Mesendoderm (in vitro differentiated cells): ENCODE measurements at regions not wholly inside any gene's neighbourhood (a gene's known extent, or its start where the extent isn't known, plus 50 kb on each side); places are given as distances from the start of the nearest gene placed in this dataset.

ENCODE experiments used
- DNase-seq: peaks from one replicate; pipeline ENCODE4 v3.0.0; 2013
- H2AK5ac ChIP-seq: 2 replicates; pipeline ENCODE4 v1.6.1; 2013; ENCODE audit warnings: low read length, inconsistent platforms
- H2BK120ac ChIP-seq: 2 replicates; pipeline ENCODE4 v1.6.1; 2013; ENCODE audit warnings: low read depth, mild to moderate bottlenecking, low read length, moderate library complexity, mixed read lengths
- H2BK15ac ChIP-seq: replicated peaks from 2 replicates; pipeline ENCODE4 v1.6.1; 2013; ENCODE audit warnings: low read depth, mild to moderate bottlenecking, moderate library complexity
- H2BK5ac ChIP-seq: 2 replicates; pipeline ENCODE4 v1.6.1; 2013; ENCODE audit warnings: low read length, inconsistent platforms
- H3K18ac ChIP-seq: 2 replicates; pipeline ENCODE4 v1.6.1; 2013; ENCODE audit warnings: mild to moderate bottlenecking, low read length, mixed read lengths
- H3K23ac ChIP-seq: one replicate; pipeline ENCODE4 v1.6.1; 2013; ENCODE audit warnings: low read length
- H3K27ac ChIP-seq: 2 replicates; pipeline ENCODE4 v1.5.1; 2013; ENCODE audit warnings: low read depth, mild to moderate bottlenecking, inconsistent platforms, low read length, moderate library complexity
- H3K27me3 ChIP-seq: 2 replicates; pipeline ENCODE4 v1.6.1; 2013; ENCODE audit warnings: low read length, control low read depth, mild to moderate bottlenecking, inconsistent platforms; ENCODE audit not compliant: insufficient read depth, poor library complexity
- H3K36me3 ChIP-seq: 2 replicates; pipeline ENCODE4 v1.6.1; 2013; ENCODE audit warnings: low read length, inconsistent platforms; ENCODE audit not compliant: control insufficient read depth, insufficient read depth
- H3K4ac ChIP-seq: one replicate; pipeline ENCODE4 v1.6.1; 2013; ENCODE audit warnings: low read depth, mild to moderate bottlenecking, low read length, moderate library complexity
- H3K4me1 ChIP-seq: 2 replicates; pipeline ENCODE4 v1.6.1; 2013; ENCODE audit warnings: low read depth, low read length, inconsistent platforms; ENCODE audit not compliant: control insufficient read depth
- H3K4me2 ChIP-seq: 2 replicates; pipeline ENCODE4 v1.6.1; 2013; ENCODE audit warnings: low read length
- H3K4me3 ChIP-seq: 2 replicates; pipeline ENCODE4 v1.5.1; 2013; ENCODE audit warnings: mild to moderate bottlenecking, low read length
- H3K56ac ChIP-seq: one replicate; pipeline ENCODE4 v1.6.1; 2013; ENCODE audit warnings: low read length
- H3K79me1 ChIP-seq: 2 replicates; pipeline ENCODE4 v1.6.1; 2013; ENCODE audit warnings: low read length, inconsistent platforms
- H3K79me2 ChIP-seq: 2 replicates; pipeline ENCODE4 v1.6.1; 2013; ENCODE audit warnings: mild to moderate bottlenecking, low read length; ENCODE audit not compliant: control insufficient read depth, insufficient read depth
- H3K9ac ChIP-seq: 2 replicates; pipeline ENCODE4 v1.6.1; 2013; ENCODE audit warnings: low read length, inconsistent platforms
- H4K5ac ChIP-seq: one replicate; pipeline ENCODE4 v1.6.1; 2013; ENCODE audit warnings: low read length
- H4K8ac ChIP-seq: one replicate; pipeline ENCODE4 v1.6.1; 2013; ENCODE audit warnings: low read depth, mild to moderate bottlenecking, control low read depth, low read length, moderate library complexity
- WGBS: extraction: QIAGEN DNeasy Blood & Tissue Kit; methylation state at CpG from one replicate; pipeline ENCODE4 v1.1.7; 2013; ENCODE audit warnings: low lambda C conversion rate, missing lambda C conversion rate; ENCODE audit not compliant: insufficient coverage; ENCODE audit errors: extremely low coverage; 5-methylcytosine and 5-hydroxymethylcytosine counted together

- H3K79me1 ChIP-seq = no peaks in the 10 kb centered on the region
- H3K4me2 ChIP-seq = no peak overlapping the region
- H4K8ac ChIP-seq = no peak overlapping the region
- no peak overlapping the region for H3K27ac ChIP-seq
- no peak overlapping the region for H3K4me3 ChIP-seq
- no peaks in the 10 kb centered on the region for H3K79me2 ChIP-seq
- no peak for DNase-seq
- H3K23ac ChIP-seq = no peak overlapping the region
- H3K18ac ChIP-seq = no peak overlapping the region
- no peaks in the 10 kb centered on the region for H3K4me1 ChIP-seq
- no peak overlapping the region for H2BK15ac ChIP-seq
- H3K56ac ChIP-seq = no peak overlapping the region
- no peaks in the 10 kb centered on the region for H3K27me3 ChIP-seq
- no peaks in the 10 kb centered on the region for H3K36me3 ChIP-seq
- H3K4ac ChIP-seq = no peak overlapping the region
- no peak overlapping the region for H2BK5ac ChIP-seq
- no CpG with 5 or more reads among the region's 3 CpGs for WGBS
- no peak overlapping the region for H4K5ac ChIP-seq
- no peak overlapping the region for H2AK5ac ChIP-seq
- no peak overlapping the region for H2BK120ac ChIP-seq
- no peak overlapping the region for H3K9ac ChIP-seq
Measured at GRCh38 chr3:106809041-106809440, 568.2 kb upstream of the CCDC54 start.

GRCh38 chr3:106809623-106810299 is 567.5 kb upstream of the CCDC54 start:
- Histone ChIP-seq H4K8ac (no peak overlapping the region), H2BK5ac (no peak overlapping the region), H2BK120ac (no peak overlapping the region), H3K4me3 (no peak overlapping the region), H3K27me3 (no peaks in the 10 kb centered on the region), H4K5ac (no peak overlapping the region), H3K36me3 (no peaks in the 10 kb centered on the region), H3K23ac (no peak overlapping the region), H3K56ac (no peak overlapping the region), H3K4me2 (no peak overlapping the region), H3K4ac (no peak overlapping the region), H3K79me2 (no peaks in the 10 kb centered on the region), H2AK5ac (no peak overlapping the region), H3K9ac (no peak overlapping the region), H3K18ac (no peak overlapping the region), H2BK15ac (no peak overlapping the region), H3K79me1 (no peaks in the 10 kb centered on the region), H3K4me1 (no peaks in the 10 kb centered on the region), H3K27ac (no peak overlapping the region)
- WGBS = no CpG with 5 or more reads among the region's 2 CpGs
- no peak for DNase-seq

GRCh38 chr3:106810300-106810875 is 566.9 kb upstream of the CCDC54 start:
- no peaks in the 10 kb centered on the region for H3K79me2 ChIP-seq
- DNase-seq = no peak
- H3K79me1 ChIP-seq = no peaks in the 10 kb centered on the region
- no peaks in the 10 kb centered on the region for H3K27me3 ChIP-seq
- H4K5ac ChIP-seq = no peak overlapping the region
- H3K27ac ChIP-seq = no peak overlapping the region
- no peak overlapping the region for H3K18ac ChIP-seq
- no peaks in the 10 kb centered on the region for H3K36me3 ChIP-seq
- H3K4me2 ChIP-seq = no peak overlapping the region
- no peak overlapping the region for H3K56ac ChIP-seq
- no peak overlapping the region for H2BK15ac ChIP-seq
- no peak overlapping the region for H2BK5ac ChIP-seq
- H3K4ac ChIP-seq = no peak overlapping the region
- no peak overlapping the region for H3K23ac ChIP-seq
- H2BK120ac ChIP-seq = no peak overlapping the region
- WGBS = no CpG with 5 or more reads among the region's 4 CpGs
- no peaks in the 10 kb centered on the region for H3K4me1 ChIP-seq
- H3K9ac ChIP-seq = no peak overlapping the region
- no peak overlapping the region for H3K4me3 ChIP-seq
- H4K8ac ChIP-seq = no peak overlapping the region
- no peak overlapping the region for H2AK5ac ChIP-seq

DNA sequence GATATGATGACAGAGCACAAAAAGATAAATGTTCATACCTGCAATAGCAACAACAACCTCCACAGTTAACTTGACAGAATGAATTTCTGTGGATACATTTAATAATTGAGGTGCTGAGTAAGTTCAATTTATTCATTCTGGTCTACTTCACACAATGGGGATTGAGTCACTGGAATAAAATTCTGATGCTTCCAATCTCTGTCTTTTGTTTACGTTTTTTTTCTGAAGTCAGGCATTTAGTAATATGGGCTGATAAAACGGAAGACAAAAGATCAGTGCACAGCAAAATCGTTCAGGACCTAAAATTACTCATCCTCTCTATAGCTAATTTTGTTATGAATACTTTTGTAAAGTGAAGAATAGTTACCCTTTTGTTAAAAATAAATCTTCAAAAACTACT is 565.9 kb upstream of the CCDC54 start:
- Histone ChIP-seq H3K18ac (no peak overlapping the region), H3K27me3 (no peaks in the 10 kb centered on the region), H4K8ac (no peak overlapping the region), H3K79me2 (no peaks in the 10 kb centered on the region), H3K23ac (no peak overlapping the region), H2BK5ac (no peak overlapping the region), H3K9ac (no peak overlapping the region), H3K27ac (no peak overlapping the region), H2BK15ac (no peak overlapping the region), H3K4me2 (no peak overlapping the region), H3K36me3 (no peaks in the 10 kb centered on the region), H4K5ac (no peak overlapping the region), H3K4ac (no peak overlapping the region), H2AK5ac (no peak overlapping the region), H3K4me3 (no peak overlapping the region), H3K79me1 (no peaks in the 10 kb centered on the region), H3K56ac (no peak overlapping the region), H2BK120ac (no peak overlapping the region), H3K4me1 (no peaks in the 10 kb centered on the region)
- no CpG with 5 or more reads among the region's 3 CpGs for WGBS
- DNase-seq = no peak

- H3K36me3 ChIP-seq = no peaks in the 10 kb centered on the region
- H3K4me2 ChIP-seq = no peak overlapping the region
- H3K27me3 ChIP-seq = no peaks in the 10 kb centered on the region
- no peaks in the 10 kb centered on the region for H3K79me2 ChIP-seq
- no peak overlapping the region for H3K9ac ChIP-seq
- H3K79me1 ChIP-seq = no peaks in the 10 kb centered on the region
- no peak overlapping the region for H2BK5ac ChIP-seq
- H4K5ac ChIP-seq = no peak overlapping the region
- no peak overlapping the region for H2BK120ac ChIP-seq
- no peak overlapping the region for H2AK5ac ChIP-seq
- no peak overlapping the region for H2BK15ac ChIP-seq
- no peak for DNase-seq
- no peak overlapping the region for H3K4ac ChIP-seq
- no peak overlapping the region for H3K27ac ChIP-seq
- no peak overlapping the region for H3K56ac ChIP-seq
- H3K4me3 ChIP-seq = no peak overlapping the region
- no peak overlapping the region for H3K18ac ChIP-seq
- no CpG with 5 or more reads among the region's 3 CpGs for WGBS
- H3K4me1 ChIP-seq = peaks cover 7% of the 10 kb centered on the region
- no peak overlapping the region for H4K8ac ChIP-seq
- H3K23ac ChIP-seq = no peak overlapping the region
Measured at GRCh38 chr3:106813742-106814141, 563.5 kb upstream of the CCDC54 start.

GRCh38 chr3:106814231-106814630 is 563.0 kb upstream of the CCDC54 start:
- H3K18ac ChIP-seq = no peak overlapping the region
- no peak overlapping the region for H3K9ac ChIP-seq
- no CpG with 5 or more reads among the region's 1 CpG for WGBS

More at GRCh38 chr3:106814231-106814630, 563.0 kb upstream of the CCDC54 start:
- Histone ChIP-seq H3K79me2 (no peaks in the 10 kb centered on the region), H3K4me1 (peaks cover 7% of the 10 kb centered on the region), H3K27me3 (no peaks in the 10 kb centered on the region), H4K5ac (no peak overlapping the region), H3K56ac (no peak overlapping the region), H3K4ac (no peak overlapping the region), H3K4me3 (no peak overlapping the region), H2BK120ac (no peak overlapping the region), H3K23ac (no peak overlapping the region), H2BK5ac (no peak overlapping the region), H3K27ac (no peak overlapping the region), H2AK5ac (no peak overlapping the region), H4K8ac (no peak overlapping the region), H2BK15ac (no peak overlapping the region), H3K36me3 (no peaks in the 10 kb centered on the region), H3K4me2 (no peak overlapping the region), H3K79me1 (no peaks in the 10 kb centered on the region)
- no peak for DNase-seq
